Esophagus (tissue), 2 donors: ENCODE measurements at regions not wholly inside any gene's neighbourhood (a gene's known extent, or its start where the extent isn't known, plus 50 kb on each side); places are given as distances from the start of the nearest gene placed in this dataset.
"Not testable (repeated sequence)": the region's sequence is repeated elsewhere in the genome, so short reads cannot be mapped to it uniquely, and the experiment has no call there.

Experiments
- H3K27ac ChIP-seq, 2 donors: one replicate each; pipeline ENCODE4 v1.5.1; 2013; ENCODE audit warnings: low read depth in 2 of 2, mild to moderate bottlenecking in 2 of 2, inconsistent platforms in 1 of 2, low read length in 1 of 2, moderate library complexity in 1 of 2
- H3K27me3 ChIP-seq, 2 donors: one replicate each; pipeline ENCODE4 v1.6.1; 2013; ENCODE audit warnings: low read length in 2 of 2, control low read depth in 1 of 2, mild to moderate bottlenecking in 1 of 2; ENCODE audit not compliant: insufficient read depth in 2 of 2, control insufficient read depth in 1 of 2
- H3K36me3 ChIP-seq, 2 donors: one replicate each; pipeline ENCODE4 v1.6.1; 2013; ENCODE audit warnings: low read length in 1 of 2; ENCODE audit not compliant: control insufficient read depth in 2 of 2, insufficient read depth in 2 of 2
- H3K4me1 ChIP-seq, 2 donors: one replicate each; pipeline ENCODE4 v1.6.1; 2013; ENCODE audit warnings: low read length in 1 of 2; ENCODE audit not compliant: control insufficient read depth in 2 of 2, insufficient read depth in 2 of 2
- H3K4me3 ChIP-seq, 2 donors: one replicate each; pipeline ENCODE4 v1.5.1; 2013; ENCODE audit warnings: low read length in 2 of 2, mild to moderate bottlenecking in 2 of 2, low read depth in 1 of 2, moderate library complexity in 1 of 2
- H3K9me3 ChIP-seq, 2 donors: one replicate each; pipeline ENCODE4 v1.6.1; 2013; ENCODE audit warnings: mild to moderate bottlenecking in 2 of 2, low read depth in 1 of 2, low read length in 1 of 2, moderate library complexity in 1 of 2; ENCODE audit not compliant: control insufficient read depth in 2 of 2, insufficient read depth in 1 of 2
- whole genome bisulfite sequencing, 2 donors: extraction: QIAGEN DNeasy Blood & Tissue Kit; methylation state at CpG; one replicate each; pipeline ENCODE4 v1.1.7; 2013; 5-methylcytosine and 5-hydroxymethylcytosine counted together
- donor health status: healthy with polysubstance abuse.
- donor health status: Bipolar disorder and iron deficiency.

- Histone ChIP-seq H3K4me1 (no peaks in the 10 kb centered on the region), H3K9me3 (no peaks in the 10 kb centered on the region), H3K27me3 (no peaks in the 10 kb centered on the region), H3K4me3 (no peak overlapping the region), H3K36me3 (no peaks in the 10 kb centered on the region), H3K27ac (no peak overlapping the region)
- 81 to 83% methylated on average over 6 of the region's 6 CpGs for WGBS, 2 donors
Observed at GRCh38 chr3:66839508-66839907, 158.6 kb upstream of the KBTBD8 start.

- H3K4me3 ChIP-seq, H3K27me3 ChIP-seq, H3K4me1 ChIP-seq, H3K36me3 ChIP-seq, H3K27ac ChIP-seq, H3K9me3 ChIP-seq: not testable (repeated sequence)
- 82 to 83% methylated on average over 18 of the region's 18 CpGs for WGBS, 2 donors
Observed at GRCh38 chr3:66842761-66843464, 155.2 kb upstream of the KBTBD8 start.

- H3K36me3 ChIP-seq, result no peaks in the 10 kb centered on the region
- H3K4me1 ChIP-seq, result no peaks in the 10 kb centered on the region
- peaks cover 0 to 2% of the 10 kb centered on the region in 2 donors for H3K27me3 ChIP-seq
- H3K27ac ChIP-seq, result no peak overlapping the region
- 79 to 80% methylated on average over 5 of the region's 5 CpGs for WGBS, 2 donors
- no peaks in the 10 kb centered on the region for H3K9me3 ChIP-seq
- H3K4me3 ChIP-seq, result no peak overlapping the region
Observed at GRCh38 chr3:66851894-66852613, 146.1 kb upstream of the KBTBD8 start.

- H3K4me3 ChIP-seq, result no peak overlapping the region
- no peaks in the 10 kb centered on the region for H3K4me1 ChIP-seq
- H3K27me3 ChIP-seq, result peaks cover 0 to 2% of the 10 kb centered on the region in 2 donors
- H3K36me3 ChIP-seq, result no peaks in the 10 kb centered on the region
- no peaks in the 10 kb centered on the region for H3K9me3 ChIP-seq
- no peak overlapping the region for H3K27ac ChIP-seq
- 52 to 62% methylated on average over 4 of the region's 4 CpGs for WGBS, 2 donors
Observed at GRCh38 chr3:66854601-66855151, 143.4 kb upstream of the KBTBD8 start.

- H3K4me3 ChIP-seq, result no peak overlapping the region
- no peaks in the 10 kb centered on the region for H3K4me1 ChIP-seq
- no peak overlapping the region for H3K27ac ChIP-seq
- H3K9me3 ChIP-seq, result no peaks in the 10 kb centered on the region
- H3K27me3 ChIP-seq, result peaks cover 0 to 2% of the 10 kb centered on the region in 2 donors
- no peaks in the 10 kb centered on the region for H3K36me3 ChIP-seq
- 78 to 85% methylated on average over 8 of the region's 8 CpGs for WGBS, 2 donors
Observed at GRCh38 chr3:66856533-66856932, 141.6 kb upstream of the KBTBD8 start.

- 72 to 73% methylated on average over 15 of the region's 15 CpGs for WGBS, 2 donors
- Histone ChIP-seq H3K4me3 (no peak overlapping the region), H3K27ac (no peak overlapping the region), H3K9me3 (no peaks in the 10 kb centered on the region), H3K27me3 (no peaks in the 10 kb centered on the region), H3K4me1 (no peaks in the 10 kb centered on the region), H3K36me3 (no peaks in the 10 kb centered on the region)
Observed at GRCh38 chr3:66858656-66859381, 139.3 kb upstream of the KBTBD8 start.

- 88 to 94% methylated on average over 7 of the region's 7 CpGs for WGBS, 2 donors
- Histone ChIP-seq H3K9me3 (no peaks in the 10 kb centered on the region), H3K27me3 (no peaks in the 10 kb centered on the region), H3K4me3 (no peak overlapping the region), H3K4me1 (no peaks in the 10 kb centered on the region), H3K36me3 (no peaks in the 10 kb centered on the region), H3K27ac (no peak overlapping the region)
Observed at GRCh38 chr3:66860771-66861170, 137.3 kb upstream of the KBTBD8 start.

GRCh38 chr3:66863205-66864111 is 134.6 kb upstream of the KBTBD8 start:
- H3K27me3 ChIP-seq, result no peaks in the 10 kb centered on the region
- no peaks in the 10 kb centered on the region for H3K36me3 ChIP-seq
- no peaks in the 10 kb centered on the region for H3K9me3 ChIP-seq
- WGBS, 2 donors, result 69 to 76% methylated on average over 10 of the region's 10 CpGs
- no peak overlapping the region for H3K27ac ChIP-seq
- H3K4me3 ChIP-seq, result no peak overlapping the region
- no peaks in the 10 kb centered on the region for H3K4me1 ChIP-seq

- no peaks in the 10 kb centered on the region for H3K4me1 ChIP-seq
- WGBS, 2 donors, result 81 to 86% methylated on average over 2 of the region's 2 CpGs
- no peaks in the 10 kb centered on the region for H3K36me3 ChIP-seq
- no peak overlapping the region for H3K27ac ChIP-seq
- H3K9me3 ChIP-seq, result no peaks in the 10 kb centered on the region
- no peaks in the 10 kb centered on the region for H3K27me3 ChIP-seq
- H3K4me3 ChIP-seq, result no peak overlapping the region
Observed at GRCh38 chr3:66884659-66885058, 113.4 kb upstream of the KBTBD8 start.
